ENCODE measurements at regions not wholly inside any gene's neighbourhood (a gene's known extent, or its start where the extent isn't known, plus 50 kb on each side); places are given as distances from the start of the nearest gene placed in this dataset.

DNA sequence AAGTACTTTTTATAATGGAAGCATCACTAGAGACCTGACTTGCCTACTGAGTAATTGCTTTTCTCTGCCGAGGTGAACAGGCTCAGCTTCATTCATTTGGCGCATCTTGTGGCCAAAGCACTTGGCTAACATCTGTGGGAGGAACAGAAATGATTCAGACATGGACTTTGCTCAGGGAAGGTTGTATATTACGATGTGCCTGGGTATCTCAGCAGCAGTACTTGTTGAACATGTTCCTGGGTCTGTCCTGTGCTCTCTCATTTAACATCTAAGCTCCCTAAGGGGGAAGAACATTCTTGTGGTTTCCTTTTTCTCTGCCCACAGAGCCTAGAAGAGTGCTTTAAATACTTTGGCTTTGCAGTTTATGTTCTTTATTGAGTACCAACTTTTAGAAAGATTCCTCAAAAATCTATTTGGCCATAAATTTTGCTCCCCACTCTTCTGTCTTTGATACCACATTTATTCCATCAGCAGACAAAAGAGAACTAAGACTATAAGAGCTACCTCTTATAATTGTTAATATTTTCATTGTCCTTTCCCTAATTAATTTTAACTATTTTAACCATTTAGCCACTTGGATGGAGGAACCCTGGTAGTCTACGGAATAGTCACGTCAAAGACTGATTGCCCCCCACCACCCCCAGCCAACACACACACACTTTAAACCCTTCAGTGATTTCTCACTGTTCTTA, 101.2 kb upstream of the EGLN3 start (continued):
- TF ChIP-seq, protein P1, sequence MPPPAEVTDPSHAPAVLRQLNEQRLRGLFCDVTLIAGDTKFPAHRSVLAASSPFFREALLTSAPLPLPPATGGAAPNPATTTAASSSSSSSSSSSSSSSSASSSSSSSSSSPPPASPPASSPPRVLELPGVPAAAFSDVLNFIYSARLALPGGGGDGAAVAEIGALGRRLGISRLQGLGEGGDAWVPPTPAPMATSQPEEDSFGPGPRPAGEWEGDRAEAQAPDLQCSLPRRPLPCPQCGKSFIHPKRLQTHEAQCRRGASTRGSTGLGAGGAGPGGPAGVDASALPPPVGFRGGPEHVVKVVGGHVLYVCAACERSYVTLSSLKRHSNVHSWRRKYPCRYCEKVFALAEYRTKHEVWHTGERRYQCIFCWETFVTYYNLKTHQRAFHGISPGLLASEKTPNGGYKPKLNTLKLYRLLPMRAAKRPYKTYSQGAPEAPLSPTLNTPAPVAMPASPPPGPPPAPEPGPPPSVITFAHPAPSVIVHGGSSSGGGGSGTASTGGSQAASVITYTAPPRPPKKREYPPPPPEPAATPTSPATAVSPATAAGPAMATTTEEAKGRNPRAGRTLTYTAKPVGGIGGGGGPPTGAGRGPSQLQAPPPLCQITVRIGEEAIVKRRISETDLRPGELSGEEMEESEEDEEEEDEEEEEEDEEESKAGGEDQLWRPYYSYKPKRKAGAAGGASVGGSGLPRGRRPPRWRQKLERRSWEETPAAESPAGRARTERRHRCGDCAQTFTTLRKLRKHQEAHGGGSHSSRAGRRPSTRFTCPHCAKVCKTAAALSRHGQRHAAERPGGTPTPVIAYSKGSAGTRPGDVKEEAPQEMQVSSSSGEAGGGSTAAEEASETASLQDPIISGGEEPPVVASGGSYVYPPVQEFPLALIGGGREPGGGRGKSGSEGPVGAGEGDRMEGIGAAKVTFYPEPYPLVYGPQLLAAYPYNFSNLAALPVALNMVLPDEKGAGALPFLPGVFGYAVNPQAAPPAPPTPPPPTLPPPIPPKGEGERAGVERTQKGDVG (CRISPR knock-in tag; IDR thresholded peaks at IDR 0.05; ENCODE audit: borderline replicate concordance) = no peak
- TF ChIP-seq NCOA2 (CRISPR knock-in tag; IDR thresholded peaks at IDR 0.05) = peak; percentile 40; the same call in 1 of the 2 replicates
- TF ChIP-seq CENPX (CRISPR knock-in tag; IDR thresholded peaks at IDR 0.05) = no peak
- TF ChIP-seq POGZ (CRISPR knock-in tag; IDR thresholded peaks at IDR 0.05) = peak; percentile 74
- no peak for TF ChIP-seq ZKSCAN5 (CRISPR knock-in tag; IDR thresholded peaks at IDR 0.05)
- TF ChIP-seq ZNF354B (CRISPR knock-in tag; IDR thresholded peaks at IDR 0.05) = no peak
- TF ChIP-seq, protein P2, sequence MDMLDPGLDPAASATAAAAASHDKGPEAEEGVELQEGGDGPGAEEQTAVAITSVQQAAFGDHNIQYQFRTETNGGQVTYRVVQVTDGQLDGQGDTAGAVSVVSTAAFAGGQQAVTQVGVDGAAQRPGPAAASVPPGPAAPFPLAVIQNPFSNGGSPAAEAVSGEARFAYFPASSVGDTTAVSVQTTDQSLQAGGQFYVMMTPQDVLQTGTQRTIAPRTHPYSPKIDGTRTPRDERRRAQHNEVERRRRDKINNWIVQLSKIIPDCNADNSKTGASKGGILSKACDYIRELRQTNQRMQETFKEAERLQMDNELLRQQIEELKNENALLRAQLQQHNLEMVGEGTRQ (IDR thresholded peaks at IDR 0.05; ENCODE audit: low read depth, low read length) = no peak
- TF ChIP-seq, protein P2 (CRISPR knock-in tag; IDR thresholded peaks at IDR 0.05; ENCODE audit: borderline replicate concordance) = no peak
- no peak for TF ChIP-seq ZIK1 (CRISPR knock-in tag; IDR thresholded peaks at IDR 0.05; ENCODE audit: borderline replicate concordance, low read depth)
- no peak for TF ChIP-seq NR2F6 (IDR thresholded peaks at IDR 0.05)
- peak; percentile 55; the same call in 1 of the 2 replicates for TF ChIP-seq NR2F6 (CRISPR knock-in tag; IDR thresholded peaks at IDR 0.05)
- TF ChIP-seq, protein P3, sequence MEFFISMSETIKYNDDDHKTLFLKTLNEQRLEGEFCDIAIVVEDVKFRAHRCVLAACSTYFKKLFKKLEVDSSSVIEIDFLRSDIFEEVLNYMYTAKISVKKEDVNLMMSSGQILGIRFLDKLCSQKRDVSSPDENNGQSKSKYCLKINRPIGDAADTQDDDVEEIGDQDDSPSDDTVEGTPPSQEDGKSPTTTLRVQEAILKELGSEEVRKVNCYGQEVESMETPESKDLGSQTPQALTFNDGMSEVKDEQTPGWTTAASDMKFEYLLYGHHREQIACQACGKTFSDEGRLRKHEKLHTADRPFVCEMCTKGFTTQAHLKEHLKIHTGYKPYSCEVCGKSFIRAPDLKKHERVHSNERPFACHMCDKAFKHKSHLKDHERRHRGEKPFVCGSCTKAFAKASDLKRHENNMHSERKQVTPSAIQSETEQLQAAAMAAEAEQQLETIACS (CRISPR knock-in tag; IDR thresholded peaks at IDR 0.05) = no peak
- TF ChIP-seq PAX8 (CRISPR knock-in tag; IDR thresholded peaks at IDR 0.05; ENCODE audit: borderline replicate concordance) = no peak
- peak; percentile 57 for TF ChIP-seq HHEX (CRISPR knock-in tag; IDR thresholded peaks at IDR 0.05)
- TF ChIP-seq, protein P4, sequence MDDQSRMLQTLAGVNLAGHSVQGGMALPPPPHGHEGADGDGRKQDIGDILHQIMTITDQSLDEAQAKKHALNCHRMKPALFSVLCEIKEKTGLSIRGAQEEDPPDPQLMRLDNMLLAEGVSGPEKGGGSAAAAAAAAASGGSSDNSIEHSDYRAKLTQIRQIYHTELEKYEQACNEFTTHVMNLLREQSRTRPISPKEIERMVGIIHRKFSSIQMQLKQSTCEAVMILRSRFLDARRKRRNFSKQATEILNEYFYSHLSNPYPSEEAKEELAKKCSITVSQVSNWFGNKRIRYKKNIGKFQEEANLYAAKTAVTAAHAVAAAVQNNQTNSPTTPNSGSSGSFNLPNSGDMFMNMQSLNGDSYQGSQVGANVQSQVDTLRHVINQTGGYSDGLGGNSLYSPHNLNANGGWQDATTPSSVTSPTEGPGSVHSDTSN (CRISPR knock-in tag; IDR thresholded peaks at IDR 0.05; ENCODE audit: borderline replicate concordance) = no peak
- peak; percentile 89 for TF ChIP-seq ZNF614 (CRISPR knock-in tag; IDR thresholded peaks at IDR 0.05; ENCODE audit: borderline replicate concordance)
- TF ChIP-seq TARDBP (CRISPR knock-in tag; IDR thresholded peaks at IDR 0.05) = no peak
- TF ChIP-seq ZNF256 (CRISPR knock-in tag; conservative IDR thresholded peaks at IDR 0.05) = no peak
- TF ChIP-seq, protein P5, sequence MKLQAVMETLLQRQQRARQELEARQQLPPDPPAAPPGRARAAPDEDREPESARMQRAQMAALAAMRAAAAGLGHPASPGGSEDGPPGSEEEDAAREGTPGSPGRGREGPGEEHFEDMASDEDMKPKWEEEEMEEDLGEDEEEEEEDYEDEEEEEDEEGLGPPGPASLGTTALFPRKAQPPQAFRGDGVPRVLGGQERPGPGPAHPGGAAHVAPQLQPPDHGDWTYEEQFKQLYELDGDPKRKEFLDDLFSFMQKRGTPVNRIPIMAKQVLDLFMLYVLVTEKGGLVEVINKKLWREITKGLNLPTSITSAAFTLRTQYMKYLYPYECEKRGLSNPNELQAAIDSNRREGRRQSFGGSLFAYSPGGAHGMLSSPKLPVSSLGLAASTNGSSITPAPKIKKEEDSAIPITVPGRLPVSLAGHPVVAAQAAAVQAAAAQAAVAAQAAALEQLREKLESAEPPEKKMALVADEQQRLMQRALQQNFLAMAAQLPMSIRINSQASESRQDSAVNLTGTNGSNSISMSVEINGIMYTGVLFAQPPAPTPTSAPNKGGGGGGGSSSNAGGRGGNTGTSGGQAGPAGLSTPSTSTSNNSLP (IDR thresholded peaks at IDR 0.05; ENCODE audit: low read depth, low read length) = peak; percentile 85
- TF ChIP-seq ZNF274 (CRISPR knock-in tag; IDR thresholded peaks at IDR 0.05) = no peak
- TF ChIP-seq KLF11 (CRISPR knock-in tag; IDR thresholded peaks at IDR 0.05) = no peak
- peak; percentile 68 for TF ChIP-seq HDAC1 (CRISPR knock-in tag; IDR thresholded peaks at IDR 0.05)

Measured in HepG2 (cell line).